ENCODE measurements at regions not wholly inside any gene's neighbourhood (a gene's known extent, or its start where the extent isn't known, plus 50 kb on each side); places are given as distances from the start of the nearest gene placed in this dataset.
"Not testable (repeated sequence)": the region's sequence is repeated elsewhere in the genome, so short reads cannot be mapped to it uniquely, and the experiment has no call there.

DNA sequence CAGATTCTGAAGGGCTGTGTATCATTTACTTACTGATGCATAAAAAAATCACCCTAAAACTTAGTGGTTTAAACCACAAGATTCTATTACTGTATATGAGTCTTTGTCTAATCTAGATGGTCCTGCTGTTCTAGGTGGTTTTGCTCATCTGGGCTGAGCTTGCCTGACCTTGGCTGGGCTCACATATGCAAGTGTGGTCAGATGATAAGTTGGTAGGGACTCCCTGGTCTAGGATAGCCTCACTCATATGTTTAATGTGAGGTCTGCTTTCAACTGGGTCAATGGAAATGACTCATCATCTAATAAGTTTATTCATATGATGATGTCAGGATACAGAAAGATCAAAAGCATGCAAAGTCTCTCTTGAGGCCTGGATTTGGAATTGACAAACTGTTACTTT, 887.8 kb downstream of the TRHDE start:
- H3K4me3 ChIP-seq: no peak overlapping the region
- no peak overlapping the region for H3K27ac ChIP-seq

GRCh38 chr12:73161970-73162369, 889.8 kb downstream of the TRHDE start:
- no peak overlapping the region for H3K4me3 ChIP-seq
- no peak overlapping the region for H3K27ac ChIP-seq

- H3K4me3 ChIP-seq: no peak overlapping the region
- H3K27ac ChIP-seq: no peak overlapping the region
These were observed 908.6 kb downstream of the TRHDE start for GRCh38 chr12:73180734-73181133.

GRCh38 chr12:73181244-73181643, 909.1 kb downstream of the TRHDE start:
- H3K4me3 ChIP-seq: no peak overlapping the region
- no peak overlapping the region for H3K27ac ChIP-seq

DNA sequence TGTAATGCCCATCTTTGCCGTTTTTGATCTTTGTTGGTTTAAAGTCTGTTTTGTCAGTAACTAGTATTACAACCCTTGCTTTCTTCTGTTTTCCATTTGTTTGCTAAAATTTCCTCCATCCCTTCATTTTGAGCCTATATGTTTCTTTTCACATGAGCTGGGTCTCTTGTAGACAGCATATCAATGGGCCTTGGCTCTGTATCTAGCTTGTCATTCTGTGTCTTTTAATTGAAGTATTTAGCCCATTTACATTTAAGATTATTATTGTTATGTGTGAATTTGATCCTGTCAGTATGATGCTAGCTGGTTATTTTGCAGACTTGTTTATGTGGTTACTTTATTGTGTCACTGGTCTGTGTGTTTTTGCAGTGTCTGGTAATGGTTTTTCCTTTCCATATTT, 913.2 kb downstream of the TRHDE start:
- no peak overlapping the region for H3K4me3 ChIP-seq
- no peak overlapping the region for H3K27ac ChIP-seq

GRCh38 chr12:73186272-73186671, 914.1 kb downstream of the TRHDE start:
- Histone ChIP-seq H3K27ac (no peak overlapping the region), H3K4me3 (no peak overlapping the region)

DNA sequence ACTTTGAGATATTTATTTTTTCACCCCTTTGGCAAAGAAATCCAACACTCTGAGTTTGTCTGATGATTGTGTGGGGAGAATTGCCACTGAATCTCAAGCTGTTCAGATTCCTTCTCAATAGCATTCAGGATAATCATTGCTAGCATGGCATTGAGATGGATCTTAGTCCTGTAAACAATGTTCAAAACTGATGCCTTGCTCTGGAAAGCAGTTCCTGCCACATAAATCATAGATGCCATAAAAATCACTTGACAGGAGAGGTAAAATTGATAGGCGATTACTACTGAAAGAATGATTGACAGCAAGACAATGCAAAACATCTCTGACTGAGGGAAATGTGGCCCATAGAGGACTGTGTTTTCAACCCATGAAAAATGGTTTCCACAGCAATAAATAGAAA, 915.6 kb downstream of the TRHDE start:
- H3K27ac ChIP-seq: no peak overlapping the region
- no peak overlapping the region for H3K4me3 ChIP-seq

DNA sequence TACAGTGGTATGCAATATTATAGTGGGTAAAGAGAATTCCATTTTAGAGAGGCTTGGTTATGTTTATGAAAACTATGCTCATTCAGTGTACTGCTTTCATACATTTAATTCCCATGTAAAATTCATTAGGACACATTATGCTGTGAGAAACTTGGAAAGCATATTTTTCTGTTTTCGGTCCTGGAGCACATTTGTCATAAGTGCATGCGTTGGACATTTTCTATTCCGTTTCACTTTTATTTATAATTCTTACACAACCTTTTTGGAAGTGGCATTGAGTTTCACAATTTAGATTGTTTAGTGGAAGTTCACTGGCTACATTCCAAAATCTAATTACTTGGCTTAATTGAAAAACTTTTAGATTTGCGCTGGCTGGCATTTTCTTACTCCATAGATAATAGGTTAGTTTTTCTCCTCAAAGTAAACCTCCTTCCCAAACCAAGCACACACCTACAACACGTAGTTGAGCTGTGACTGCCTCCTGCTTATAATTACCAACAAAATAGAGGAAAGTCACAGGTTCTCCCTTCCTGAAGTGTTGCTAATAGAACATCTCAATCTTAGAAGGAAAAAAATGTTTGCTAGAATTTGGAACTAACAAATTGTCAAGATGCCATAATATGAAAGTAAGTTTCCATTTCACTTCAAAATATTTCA, 938.5 kb downstream of the TRHDE start:
- no peak overlapping the region for H3K4me3 ChIP-seq
- H3K27ac ChIP-seq: no peak overlapping the region

- no peak overlapping the region for H3K27ac ChIP-seq
- no peak overlapping the region for H3K4me3 ChIP-seq
These were observed 948.8 kb downstream of the TRHDE start for GRCh38 chr12:73220951-73221350.

DNA sequence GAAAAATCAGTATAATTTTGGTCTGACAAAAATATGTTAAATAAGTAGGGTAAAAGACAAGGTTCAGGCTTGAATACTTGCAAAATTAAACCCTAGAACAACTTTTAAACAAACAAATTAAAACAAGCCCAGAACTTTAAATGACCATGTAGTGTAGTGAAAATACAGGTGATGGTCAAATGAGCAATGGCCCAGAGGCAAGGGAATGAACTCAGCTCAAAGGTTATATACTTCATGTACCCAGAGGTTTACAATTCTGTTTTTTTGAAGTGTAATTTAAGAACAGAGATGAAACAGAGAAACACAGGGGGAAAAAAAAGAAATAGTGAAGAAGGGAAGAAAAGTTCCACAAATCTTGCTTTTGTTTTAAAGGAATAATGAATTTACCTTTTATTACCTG, 949.2 kb downstream of the TRHDE start:
- Histone ChIP-seq H3K27ac (no peak overlapping the region), H3K4me3 (no peak overlapping the region)

- no peak overlapping the region for H3K27ac ChIP-seq
- no peak overlapping the region for H3K4me3 ChIP-seq
These were observed 949.7 kb downstream of the TRHDE start for GRCh38 chr12:73221836-73222235.

GRCh38 chr12:73225371-73225937, 953.3 kb downstream of the TRHDE start:
- no peak overlapping the region for H3K27ac ChIP-seq
- no peak overlapping the region for H3K4me3 ChIP-seq

DNA sequence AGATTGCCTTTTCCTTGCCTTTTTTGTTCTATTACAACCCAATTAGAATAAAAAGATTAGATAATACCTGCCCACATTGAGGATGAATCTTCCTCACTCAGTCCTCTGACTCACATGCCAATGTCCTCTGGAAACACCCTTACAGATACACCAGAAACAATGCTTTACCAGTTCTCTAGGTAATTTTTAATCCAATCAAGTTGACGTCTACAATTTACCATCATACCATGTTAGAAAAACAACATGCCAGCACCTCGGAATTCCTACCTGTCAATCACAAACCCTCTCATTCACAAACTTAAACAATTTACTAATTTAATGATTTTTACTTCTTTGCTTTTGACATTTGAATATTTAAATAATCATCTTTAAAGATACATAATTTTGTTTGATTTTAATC, 953.8 kb downstream of the TRHDE start:
- Histone ChIP-seq H3K27ac (no peak overlapping the region), H3K4me3 (no peak overlapping the region)

DNA sequence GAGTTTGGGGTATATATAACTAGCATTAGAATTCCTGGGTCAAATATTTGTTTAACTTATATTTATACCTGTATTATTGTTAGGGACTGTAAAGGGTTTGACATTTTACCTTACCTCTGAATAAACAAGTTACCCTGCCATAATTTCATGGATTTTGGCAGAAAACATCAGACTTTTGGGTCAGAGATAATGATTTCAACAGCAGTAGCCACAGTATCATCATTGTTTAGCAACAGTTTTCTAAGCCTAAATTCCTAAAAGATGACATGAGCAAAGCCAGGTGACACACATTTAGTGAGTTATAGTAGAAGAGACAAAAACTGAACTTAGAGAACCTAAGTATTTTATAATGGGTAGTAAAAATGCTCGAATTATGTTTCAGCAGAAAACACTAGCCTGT, 954.4 kb downstream of the TRHDE start:
- no peak overlapping the region for H3K4me3 ChIP-seq
- H3K27ac ChIP-seq: no peak overlapping the region

DNA sequence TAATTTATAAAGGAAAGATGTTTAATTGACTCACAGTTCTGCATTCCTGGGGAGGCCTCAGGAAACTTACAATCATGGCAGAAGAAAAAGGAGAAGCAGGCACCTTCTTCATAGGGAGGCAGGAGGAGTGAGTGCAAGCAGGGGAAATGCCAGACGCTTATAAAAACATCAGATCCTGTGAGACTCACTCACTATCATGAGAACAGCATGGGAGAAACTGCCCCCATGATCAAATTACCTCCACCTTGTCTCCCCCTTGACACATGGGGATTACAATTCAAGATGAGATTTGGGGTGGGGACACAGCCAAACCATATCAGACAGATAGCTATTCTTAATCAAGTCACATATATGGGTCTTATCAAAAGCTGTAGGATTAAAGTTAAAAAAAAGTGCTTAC, 956.7 kb downstream of the TRHDE start:
- not testable (repeated sequence) for H3K27ac ChIP-seq

DNA sequence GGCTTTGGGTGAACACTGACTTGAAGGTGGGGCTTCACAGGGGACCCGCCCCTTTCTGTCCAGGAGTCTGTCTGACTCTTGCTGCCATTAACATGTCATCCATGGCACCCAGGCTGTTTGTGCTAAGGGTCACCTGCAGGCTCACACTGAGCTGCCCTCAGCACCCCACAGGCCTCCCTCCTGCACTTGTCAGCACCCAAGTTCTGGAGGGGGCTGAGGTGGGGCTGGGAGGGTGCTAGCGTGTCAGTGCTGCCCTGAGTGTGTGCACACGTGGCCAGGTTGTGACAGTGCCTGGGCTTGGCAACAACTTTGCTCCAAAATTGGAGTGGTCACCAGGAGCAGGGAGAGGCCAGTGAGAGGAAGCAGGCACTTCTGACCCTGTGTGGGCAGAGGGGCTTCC, 963.2 kb downstream of the TRHDE start:
- H3K27ac ChIP-seq: no peak overlapping the region
- no peak overlapping the region for H3K4me3 ChIP-seq

More for the DNA sequence above, 956.7 kb downstream of the TRHDE start:
- H3K4me3 ChIP-seq: not testable (repeated sequence)

GRCh38 chr12:73240110-73240509, 967.9 kb downstream of the TRHDE start:
- no peak overlapping the region for H3K27ac ChIP-seq
- no peak overlapping the region for H3K4me3 ChIP-seq

GRCh38 chr12:73262788-73263381, 990.7 kb downstream of the TRHDE start:
- Histone ChIP-seq H3K27ac (no peak overlapping the region), H3K4me3 (no peak overlapping the region)

DNA sequence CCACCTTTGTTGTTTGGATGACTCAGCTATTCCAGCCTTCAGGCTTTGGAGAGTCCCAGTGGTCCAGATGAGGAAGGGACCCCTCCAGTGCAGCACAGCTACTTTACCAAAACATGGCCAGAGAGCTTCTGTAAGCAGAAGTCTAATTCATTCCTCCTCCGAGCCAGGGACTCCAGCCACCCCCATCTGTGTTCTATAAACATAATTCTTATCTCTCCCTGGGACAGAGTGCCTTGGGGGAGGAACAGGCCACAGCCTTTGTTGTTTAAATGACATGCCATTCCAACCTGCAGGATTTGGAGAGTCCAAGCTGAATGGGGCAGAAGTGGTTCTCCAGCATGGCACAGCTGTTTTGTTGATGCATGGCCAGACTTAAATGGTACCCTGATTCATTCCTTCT, 994.0 kb downstream of the TRHDE start:
- Histone ChIP-seq H3K4me3 (no peak overlapping the region), H3K27ac (no peak overlapping the region)

GRCh38 chr12:73274976-73275375, 1002.8 kb downstream of the TRHDE start:
- H3K27ac ChIP-seq: no peak overlapping the region
- no peak overlapping the region for H3K4me3 ChIP-seq

DNA sequence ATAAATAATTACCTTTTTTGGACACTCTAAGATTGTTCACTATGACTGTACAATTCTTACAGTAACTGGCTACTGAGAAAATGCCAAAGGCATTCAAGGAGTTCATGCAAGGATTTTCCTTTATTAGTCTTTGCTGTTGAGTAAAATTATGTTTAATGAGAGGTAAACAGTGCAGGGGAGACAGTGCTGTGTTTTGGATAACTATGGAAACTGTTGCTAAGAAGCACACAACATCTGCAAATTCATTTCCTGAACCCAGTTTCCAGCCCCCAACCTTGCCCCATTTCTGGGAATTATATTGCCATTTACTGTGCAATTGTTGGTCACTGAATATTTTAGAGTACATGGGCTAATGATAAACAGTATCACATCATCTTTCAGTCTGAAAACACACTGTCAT, 1005.8 kb downstream of the TRHDE start:
- Histone ChIP-seq H3K27ac (no peak overlapping the region), H3K4me3 (no peak overlapping the region)

DNA sequence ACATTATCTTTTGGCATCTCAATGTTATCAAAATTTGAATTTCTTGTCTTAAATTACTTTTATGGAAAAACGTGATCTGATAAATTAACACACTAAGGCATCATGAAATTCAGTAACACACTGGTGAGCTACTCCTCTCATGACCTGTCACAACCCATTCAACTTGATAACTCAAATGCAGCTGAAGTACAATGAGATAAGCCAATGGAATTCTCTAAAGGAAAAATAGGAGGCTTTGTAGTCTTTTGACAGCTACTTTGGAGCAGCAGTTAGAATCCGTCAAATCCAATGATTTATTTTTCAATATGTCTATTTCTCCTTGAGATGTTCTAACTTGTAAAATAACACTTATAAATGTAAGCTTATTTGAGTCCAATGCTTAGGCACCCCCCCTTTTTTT, 1029.4 kb downstream of the TRHDE start:
- Histone ChIP-seq H3K4me3 (no peak overlapping the region), H3K27ac (no peak overlapping the region)

Measured in skin epidermis (tissue), 12 donors.